NK-92 (cell line): ENCODE measurements at regions not wholly inside any gene's neighbourhood (a gene's known extent, or its start where the extent isn't known, plus 50 kb on each side); places are given as distances from the start of the nearest gene placed in this dataset.

Source experiments
- DNase-seq: peaks from one replicate; lab custom pipeline; 2025; ENCODE audit not compliant: unreplicated experiment; lab: John Stamatoyannopoulos, UW

GRCh38 chr3:153313302-153313965 lies 151.4 kb downstream of the RAP2B start:
- DNase-seq, result no peak

GRCh38 chr3:153314038-153314437 lies 152.0 kb downstream of the RAP2B start:
- no peak for DNase-seq

- DNase-seq, result no peak
Observed at GRCh38 chr3:153315781-153316180, 153.8 kb downstream of the RAP2B start.

- no peak for DNase-seq
Observed at GRCh38 chr3:153319705-153320554, 157.9 kb downstream of the RAP2B start.

GRCh38 chr3:153320585-153321128 lies 158.6 kb downstream of the RAP2B start:
- DNase-seq, result no peak

GRCh38 chr3:153328690-153329089 lies 166.7 kb downstream of the RAP2B start:
- no peak for DNase-seq

GRCh38 chr3:153330901-153331300 lies 168.9 kb downstream of the RAP2B start:
- no peak for DNase-seq

GRCh38 chr3:153331676-153332075 lies 169.7 kb downstream of the RAP2B start:
- no peak for DNase-seq

GRCh38 chr3:153334558-153334957 lies 172.5 kb downstream of the RAP2B start:
- DNase-seq, result no peak

GRCh38 chr3:153337369-153337768 lies 175.3 kb downstream of the RAP2B start:
- DNase-seq, result no peak

- DNase-seq, result no peak
Observed at GRCh38 chr3:153338487-153338886, 176.5 kb downstream of the RAP2B start.

GRCh38 chr3:153339065-153339464 lies 177.0 kb downstream of the RAP2B start:
- DNase-seq, result no peak

GRCh38 chr3:153343988-153344782 lies 182.2 kb downstream of the RAP2B start:
- DNase-seq, result no peak

GRCh38 chr3:153348457-153349107 lies 186.6 kb downstream of the RAP2B start:
- DNase-seq, result no peak

- DNase-seq, result no peak
Observed at GRCh38 chr3:153349108-153349499, 187.1 kb downstream of the RAP2B start.

GRCh38 chr3:153350420-153350819 lies 188.4 kb downstream of the RAP2B start:
- DNase-seq, result no peak

GRCh38 chr3:153354641-153355040 lies 192.6 kb downstream of the RAP2B start:
- no peak for DNase-seq

- DNase-seq, result no peak
Observed at GRCh38 chr3:153355559-153355958, 193.5 kb downstream of the RAP2B start.

GRCh38 chr3:153356908-153357307 lies 194.9 kb downstream of the RAP2B start:
- DNase-seq, result no peak

GRCh38 chr3:153357436-153357835 lies 195.4 kb downstream of the RAP2B start:
- DNase-seq, result no peak
